Natural killer cell (primary cell): ENCODE measurements at regions not wholly inside any gene's neighbourhood (a gene's known extent, or its start where the extent isn't known, plus 50 kb on each side); places are given as distances from the start of the nearest gene placed in this dataset.

Experiments used
- ATAC-seq, 3 donors: fragments of 150-1000 bp in 2 of 3; fragments of 200-7000 bp in 1 of 3; cut with Tn5 transposase; 1 replicate in 1 of 3; 2 replicates in 2 of 3; pipeline ENCODE4 v1.10.0; 2021; ENCODE audit warnings: mild to moderate bottlenecking in 2 of 3, moderate library complexity in 2 of 3
- DNase-seq, 2 donors: peaks; one replicate each; pipeline versions ENCODE4 v3.0.0 to v3.0.0-alpha.2; 2013 to 2021; ENCODE audit warnings: mixed read lengths in 1 of 2
- H3K27ac ChIP-seq: one replicate; pipeline ENCODE4 v1.5.1; 2013; ENCODE audit warnings: mild to moderate bottlenecking, low read length
- H3K27me3 ChIP-seq: one replicate; pipeline ENCODE4 v1.6.1; 2013; ENCODE audit warnings: low read length; ENCODE audit not compliant: control insufficient read depth, insufficient read depth
- H3K36me3 ChIP-seq: one replicate; pipeline ENCODE4 v1.6.1; 2013; ENCODE audit warnings: low read length; ENCODE audit not compliant: control insufficient read depth, insufficient read depth
- H3K4me1 ChIP-seq: one replicate; pipeline ENCODE4 v1.6.1; 2013; ENCODE audit warnings: low read length; ENCODE audit not compliant: control insufficient read depth, insufficient read depth
- H3K4me3 ChIP-seq: one replicate; pipeline ENCODE4 v1.5.1; 2013; ENCODE audit warnings: low read length
- H3K9me3 ChIP-seq: one replicate; pipeline ENCODE4 v1.6.1; 2013; ENCODE audit warnings: low read length; ENCODE audit not compliant: control insufficient read depth, insufficient read depth
- H3K27ac Mint-ChIP-seq, 2 donors: one replicate each; pipeline ENCODE4 v1.8.0; 2022; ENCODE audit warnings: mild to moderate bottlenecking in 2 of 2, mixed read lengths in 2 of 2, moderate library complexity in 1 of 2
- H3K27me3 Mint-ChIP-seq, 2 donors: one replicate each; pipeline ENCODE4 v1.8.0; 2022; ENCODE audit warnings: low read depth in 2 of 2, mixed read lengths in 2 of 2
- H3K36me3 Mint-ChIP-seq: one replicate; pipeline ENCODE4 v1.8.0; 2022; ENCODE audit warnings: mixed read lengths
- H3K4me1 Mint-ChIP-seq, 2 donors: one replicate each; pipeline ENCODE4 v1.8.0; 2022; ENCODE audit warnings: mixed read lengths in 2 of 2
- H3K4me3 Mint-ChIP-seq: one replicate; pipeline ENCODE4 v1.8.0; 2022; ENCODE audit warnings: mild to moderate bottlenecking, moderate library complexity, mixed read lengths
- H3K9me3 Mint-ChIP-seq, 2 donors: one replicate each; pipeline ENCODE4 v1.8.0; 2022; ENCODE audit warnings: mixed read lengths in 2 of 2
- CTCF ChIP-seq: fragments of 200-600 bp; IDR thresholded peaks from one replicate; pipeline ENCODE4 v1.8.0; 2022; ENCODE audit warnings: antibody characterized with exemption
- WGBS: methylation state at CpG from one replicate; pipeline ENCODE4 v1.1.7; 2013; ENCODE audit warnings: missing lambda C conversion rate; ENCODE audit not compliant: insufficient coverage; 5-methylcytosine and 5-hydroxymethylcytosine counted together
- intact Hi-C: fragments of 100-400 bp; cut with micrococcal nuclease; formaldehyde crosslinking; loops from one replicate; pipeline ENCODE4 v1.14.2; 2022

- H3K9me3 ChIP-seq = peaks cover 2% of the 10 kb centered on the region
- TF ChIP-seq CTCF = no peak
- no peaks in the 10 kb centered on the region for H3K27me3 ChIP-seq
- Mint-ChIP-seq H3K9me3 (peaks cover 6 to 11% of the 10 kb centered on the region in 2 donors), H3K4me1 (no peaks in the 10 kb centered on the region), H3K27ac (no peak overlapping the region), H3K27me3 (no peaks in the 10 kb centered on the region), H3K4me3 (no peak overlapping the region), H3K36me3 (peaks cover 8% of the 10 kb centered on the region)
- no peaks in the 10 kb centered on the region for H3K36me3 ChIP-seq
- intact Hi-C loops = no loop called here
- no peak overlapping the region for H3K27ac ChIP-seq
- no peak overlapping the region for H3K4me3 ChIP-seq
- DNase-seq (no peak), ATAC-seq (no peak)
- no peaks in the 10 kb centered on the region for H3K4me1 ChIP-seq
- WGBS = no CpG with 5 or more reads among the region's 1 CpG
Measured at GRCh38 chr2:162967811-162968210, 129.2 kb upstream of the KCNH7 start.

GRCh38 chr2:162967147-162967546 lies 128.6 kb upstream of the KCNH7 start:
- H3K4me1 ChIP-seq = no peaks in the 10 kb centered on the region
- H3K27ac ChIP-seq = no peak overlapping the region
- intact Hi-C loops = no loop called here
- Mint-ChIP-seq H3K27ac (no peak overlapping the region), H3K4me1 (no peaks in the 10 kb centered on the region), H3K4me3 (no peak overlapping the region), H3K36me3 (peaks cover 8% of the 10 kb centered on the region), H3K27me3 (no peaks in the 10 kb centered on the region), H3K9me3 (peaks cover 6 to 11% of the 10 kb centered on the region in 2 donors)
- no peak overlapping the region for H3K4me3 ChIP-seq
- no peaks in the 10 kb centered on the region for H3K27me3 ChIP-seq
- DNase-seq = no peak
- H3K9me3 ChIP-seq = peaks cover 2% of the 10 kb centered on the region
- no peaks in the 10 kb centered on the region for H3K36me3 ChIP-seq
- WGBS = 67% methylated on average over 3 of the region's 3 CpGs
- no peak for TF ChIP-seq CTCF
- no peak for ATAC-seq

- no peak for TF ChIP-seq CTCF
- H3K9me3 ChIP-seq = no peaks in the 10 kb centered on the region
- Mint-ChIP-seq H3K4me3 (no peak overlapping the region), H3K27me3 (no peaks in the 10 kb centered on the region), H3K4me1 (no peaks in the 10 kb centered on the region), H3K36me3 (peaks cover 8% of the 10 kb centered on the region), H3K9me3 (peaks cover 10 to 18% of the 10 kb centered on the region in 2 donors), H3K27ac (no peak overlapping the region)
- H3K36me3 ChIP-seq = no peaks in the 10 kb centered on the region
- intact Hi-C loops = no loop called here
- H3K27me3 ChIP-seq = no peaks in the 10 kb centered on the region
- H3K4me1 ChIP-seq = no peaks in the 10 kb centered on the region
- no peak overlapping the region for H3K27ac ChIP-seq
- 69% methylated on average over 4 of the region's 5 CpGs for WGBS
- no peak overlapping the region for H3K4me3 ChIP-seq
- no peak for ATAC-seq
- no peak for DNase-seq
Measured at GRCh38 chr2:162965191-162965590, 126.6 kb upstream of the KCNH7 start.

- H3K27me3 ChIP-seq = no peaks in the 10 kb centered on the region
- WGBS = 82% methylated on average over 3 of the region's 3 CpGs
- DNase-seq (no peak), ATAC-seq (no peak)
- intact Hi-C loops = no loop called here
- Mint-ChIP-seq H3K9me3 (peaks cover 10 to 24% of the 10 kb centered on the region in 2 donors), H3K27me3 (no peaks in the 10 kb centered on the region), H3K4me3 (no peak overlapping the region), H3K27ac (no peak overlapping the region), H3K36me3 (peaks cover 8% of the 10 kb centered on the region), H3K4me1 (no peaks in the 10 kb centered on the region)
- no peaks in the 10 kb centered on the region for H3K9me3 ChIP-seq
- no peak overlapping the region for H3K27ac ChIP-seq
- TF ChIP-seq CTCF = no peak
- no peak overlapping the region for H3K4me3 ChIP-seq
- H3K4me1 ChIP-seq = no peaks in the 10 kb centered on the region
- no peaks in the 10 kb centered on the region for H3K36me3 ChIP-seq
Measured at GRCh38 chr2:162964513-162964912, 125.9 kb upstream of the KCNH7 start.
